Endothelial cell of umbilical vein (primary cell): ENCODE measurements at regions not wholly inside any gene's neighbourhood (a gene's known extent, or its start where the extent isn't known, plus 50 kb on each side); places are given as distances from the start of the nearest gene placed in this dataset.

Experiments
- BruUV-seq: library from RNA; stranded (reverse); fragments of 400-500 nt; replicated peaks from 2 replicates; lab custom pipeline; 2021; lab: Mats Ljungman, UMichigan
- CTCF ChIA-PET: fragments of 300-600, 350-600 bp; sonication (Branson Sonifier 250); formaldehyde crosslinking; loops from one replicate; lab custom pipeline; 2021; ENCODE audit warnings: antibody characterized with exemption, inconsistent platforms; lab: Charles Lee
- POLR2A ChIA-PET: fragments of 300-600, 350-600 bp; sonication (Branson Sonifier 250); formaldehyde crosslinking; loops from one replicate; lab custom pipeline; 2021; ENCODE audit warnings: antibody characterized with exemption, inconsistent platforms; lab: Charles Lee
- DNase-seq: peaks from one replicate; pipeline ENCODE4 v3.0.0-alpha.2; 2011; ENCODE audit warnings: low read depth, low spot score
- FAIRE-seq: peaks from 2 replicates; lab custom pipeline; 2011; peaks lifted over from hg19 to GRCh38; lab: Jason Lieb, UNC
- H2AFZ ChIP-seq: 2 replicates; pipeline ENCODE4 v1.6.0; 2012; ENCODE audit warnings: low read depth, low read length, control low read depth, inconsistent platforms
- H3K27ac ChIP-seq: 2 replicates; pipeline ENCODE4 v1.5.1; 2011; ENCODE audit warnings: low read depth, mild to moderate bottlenecking, control low read depth, low read length, moderate library complexity; ENCODE audit not compliant: insufficient read depth
- H3K27me3 ChIP-seq, 2 experiments: 2 replicates each; pipeline versions ENCODE4 v1.6.0 to v1.6.1; 2011; ENCODE audit warnings: low read length in 2 of 2, mixed read lengths in 1 of 2; ENCODE audit not compliant: control insufficient read depth in 2 of 2, insufficient read depth in 2 of 2
- H3K36me3 ChIP-seq, 2 experiments: 2 replicates in 1 of 2; 3 replicates in 1 of 2; pipeline ENCODE4 v1.5.1; 2011; ENCODE audit warnings: low read length in 2 of 2, mild to moderate bottlenecking in 1 of 2, moderate library complexity in 1 of 2; ENCODE audit not compliant: control insufficient read depth in 2 of 2, insufficient read depth in 2 of 2; ENCODE audit errors: extremely low read depth in 1 of 2
- H3K4me1 ChIP-seq: 3 replicates; pipeline ENCODE4 v1.5.1; 2011; ENCODE audit warnings: mild to moderate bottlenecking, low read length; ENCODE audit not compliant: control insufficient read depth, insufficient read depth; ENCODE audit errors: extremely low read depth
- H3K4me2 ChIP-seq: 2 replicates; pipeline ENCODE4 v1.6.1; 2011; ENCODE audit warnings: low read length, control low read depth, mixed read lengths; ENCODE audit not compliant: insufficient read depth
- H3K4me3 ChIP-seq, 3 experiments: fragments of 200-600 bp in 1 of 3; sonication (generic), shearing (Covaris generic) in 1 of 3; replicated peaks in 1 of 3; 2 replicates each; pipeline ENCODE4 v1.5.1; 2011 to 2016; ENCODE audit warnings: control low read depth in 3 of 3, low read length in 3 of 3, mild to moderate bottlenecking in 2 of 3, inconsistent platforms in 1 of 3, low read depth in 1 of 3, moderate library complexity in 1 of 3; ENCODE audit not compliant: insufficient read depth in 1 of 3
- H3K79me2 ChIP-seq: 2 replicates; pipeline ENCODE4 v1.6.0; 2012; ENCODE audit warnings: low read length, inconsistent platforms; ENCODE audit not compliant: control insufficient read depth, insufficient read depth
- H3K9ac ChIP-seq: replicated peaks from 2 replicates; pipeline ENCODE3; 2011; ENCODE audit warnings: low read length, control low read depth; ENCODE audit not compliant: insufficient read depth; ENCODE audit errors: extremely low read depth
- H3K9me1 ChIP-seq: replicated peaks from 3 replicates; pipeline ENCODE4 v1.6.0; 2011; ENCODE audit warnings: mild to moderate bottlenecking, low read length; ENCODE audit not compliant: control insufficient read depth, insufficient read depth; ENCODE audit errors: extremely low read depth
- H3K9me3 ChIP-seq: replicated peaks from 2 replicates; pipeline ENCODE4 v1.5.1; 2012; ENCODE audit warnings: low read length, inconsistent platforms; ENCODE audit not compliant: control insufficient read depth, insufficient read depth
- H4K20me1 ChIP-seq: replicated peaks from 2 replicates; pipeline ENCODE3; 2011; ENCODE audit warnings: mild to moderate bottlenecking, low read length; ENCODE audit not compliant: control insufficient read depth, insufficient read depth; ENCODE audit errors: extremely low read depth
- CTCF ChIP-seq, 2 donors: IDR thresholded peaks; 1 replicate in 1 of 2; 2 replicates in 1 of 2; pipeline ENCODE4 v1.5.1; 2011; ENCODE audit warnings: low read length in 2 of 2, mild to moderate bottlenecking in 2 of 2, moderate library complexity in 2 of 2, control low read depth in 1 of 2, inconsistent platforms in 1 of 2, low read depth in 1 of 2; ENCODE audit not compliant: insufficient read depth in 1 of 2; ENCODE audit errors: extremely low read depth in 1 of 2
- EZH2 ChIP-seq: IDR thresholded peaks from 2 replicates; pipeline ENCODE4 v1.6.1; 2012; ENCODE audit warnings: borderline replicate concordance, low read depth, mild to moderate bottlenecking, moderate library complexity, low read length, inconsistent platforms; ENCODE audit not compliant: severe bottlenecking
- FOS ChIP-seq: IDR thresholded peaks from 2 replicates; pipeline ENCODE4 v1.6.1; 2011; ENCODE audit warnings: mild to moderate bottlenecking, low read length, moderate library complexity, borderline replicate concordance; ENCODE audit not compliant: insufficient read depth
- GATA2 ChIP-seq: IDR thresholded peaks from 2 replicates; pipeline ENCODE4 v1.7.0; 2011; ENCODE audit warnings: low read depth, mild to moderate bottlenecking, moderate library complexity, mixed read lengths, low read length; ENCODE audit not compliant: insufficient read length, insufficient read depth
- JUN ChIP-seq: IDR thresholded peaks from 2 replicates; pipeline ENCODE4 v1.6.1; 2011; ENCODE audit warnings: borderline replicate concordance, low read depth; ENCODE audit not compliant: insufficient read length, insufficient read depth
- MAX ChIP-seq: IDR thresholded peaks from 2 replicates; pipeline ENCODE4 v1.6.1; 2011; ENCODE audit not compliant: insufficient read depth, insufficient read length
- MYC ChIP-seq: IDR thresholded peaks from one replicate; pipeline ENCODE4 v1.6.1; 2011; ENCODE audit warnings: mild to moderate bottlenecking, low read depth, low read length
- POLR2A ChIP-seq: IDR thresholded peaks from 2 replicates; pipeline ENCODE4 v1.6.1; 2012; ENCODE audit warnings: low read depth, mild to moderate bottlenecking, control low read depth, low read length
- POLR2AphosphoS5 ChIP-seq: IDR thresholded peaks from 2 replicates; pipeline ENCODE4 v1.6.1; 2012; ENCODE audit warnings: low read depth, mild to moderate bottlenecking, control low read depth, low read length, moderate library complexity; ENCODE audit not compliant: insufficient read depth
- dilution Hi-C: fragments of 300-500 bp; cut with MboI; formaldehyde crosslinking; loops from one replicate; pipeline ENCODE4 v1.15.0; 2019; ENCODE audit warnings: low sequenced_read_pairs; ENCODE audit not compliant: extremely low pct_ligation_motif_present
- intact Hi-C: fragments of 100-400 bp; cut with micrococcal nuclease; formaldehyde crosslinking; loops from one replicate; pipeline ENCODE4 v1.10.0; 2022

- peak; percentile 66 for FAIRE-seq
- H3K27ac ChIP-seq = peak overlapping the region; percentile 92
These were observed 114.3 kb upstream of the GGTLC1 start for GRCh38 chr20:24102749-24103333.

More at GRCh38 chr20:24102749-24103333, 114.3 kb upstream of the GGTLC1 start:
- Histone ChIP-seq H2AFZ (peak overlapping the region; percentile 70), H3K9ac (peak overlapping the region; percentile 17), H3K79me2 (no peaks in the 10 kb centered on the region), H3K9me3 (no peaks in the 10 kb centered on the region), H4K20me1 (no peaks in the 10 kb centered on the region), H3K4me3 (no peak overlapping the region), H3K4me1 (peaks cover 50% of the 10 kb centered on the region), H3K27me3 (no peaks in the 10 kb centered on the region), H3K9me1 (no peaks in the 10 kb centered on the region), H3K36me3 (no peaks in the 10 kb centered on the region), H3K4me2 (peak overlapping the region; percentile 72)
- peak; percentile 58 for TF ChIP-seq POLR2AphosphoS5
- TF ChIP-seq GATA2 = peak; percentile 85
- no peak for TF ChIP-seq EZH2
- TF ChIP-seq JUN = peak; percentile 80
- no peak for TF ChIP-seq MAX
- TF ChIP-seq POLR2A = no peak
- peak; percentile 88 for TF ChIP-seq FOS
- TF ChIP-seq CTCF (IDR thresholded peaks at IDR 0.05; ENCODE audit: extremely low read depth in 1 of 2, insufficient read depth in 1 of 2, low read depth in 1 of 2, low read length in 2 of 2) = no peak
- no peak for TF ChIP-seq MYC
- ChIA-PET POLR2A (no interaction called here), CTCF (interaction anchor here (0.7 to 2.7 kb wide), 13 partner anchors 10 to 1296 kb away, joined by 3 to 35 read pairs (median 9); no protein-coding TSS in a partner anchor)
- dilution Hi-C loops (no loop called here), intact Hi-C loops (loop anchor here (1.0 to 10.0 kb wide), 9 partner anchors 15 to 1522 kb away; partner anchors contain the start of genes GZF1 and NANP)
- DNase-seq = peak; percentile 79
- BruUV-seq = no TSS peak
